Esophagus squamous epithelium (tissue), 5 donors: ENCODE measurements at regions not wholly inside any gene's neighbourhood (a gene's known extent, or its start where the extent isn't known, plus 50 kb on each side); places are given as distances from the start of the nearest gene placed in this dataset.
"Not testable (repeated sequence)": the region's sequence is repeated elsewhere in the genome, so short reads cannot be mapped to it uniquely, and the experiment has no call there.

ENCODE experiments used
- DNase-seq: peaks from one replicate; lab custom pipeline; 2025; lab: John Stamatoyannopoulos, UW
- H3K27ac ChIP-seq, 4 donors: fragments of 200-600 bp; sonication (generic); one replicate each; pipeline ENCODE4 v1.5.1; 2016 to 2019; ENCODE audit warnings: mild to moderate bottlenecking in 1 of 4
- H3K27me3 ChIP-seq, 4 donors: fragments of 200-600 bp; sonication (generic); 1 replicate in 3 of 4; 2 replicates in 1 of 4; pipeline versions ENCODE4 v1.5.1 to v1.6.0; 2017 to 2021; ENCODE audit warnings: antibody characterized with exemption in 1 of 4
- H3K36me3 ChIP-seq, 3 donors: fragments of 200-600 bp; sonication (generic); one replicate each; pipeline ENCODE4 v1.5.1; 2016 to 2019
- H3K4me1 ChIP-seq, 3 donors: fragments of 200-600 bp; sonication (generic); one replicate each; pipeline ENCODE4 v1.5.1; 2017 to 2019
- H3K4me3 ChIP-seq, 4 donors: fragments of 200-600 bp; sonication (generic); 1 replicate in 3 of 4; 2 replicates in 1 of 4; pipeline ENCODE4 v1.5.1; 2016 to 2019; ENCODE audit warnings: mild to moderate bottlenecking in 2 of 4, moderate library complexity in 1 of 4
- H3K9me3 ChIP-seq, 3 donors: fragments of 200-600 bp; sonication (generic); one replicate each; pipeline ENCODE4 v1.5.1; 2016 to 2019
- POLR2A ChIP-seq, 4 donors: fragments of 450-650 bp; IDR thresholded peaks; one replicate each; pipeline ENCODE4 v1.6.1; 2017; ENCODE audit warnings: antibody characterized with exemption in 4 of 4, mild to moderate bottlenecking in 4 of 4, moderate library complexity in 3 of 4
- WGBS, 2 donors: methylation state at CpG; one replicate each; pipeline ENCODE4 v1.1.5; 2018; 5-methylcytosine and 5-hydroxymethylcytosine counted together
- intact Hi-C: fragments of 100-400 bp; cut with DNase I; formaldehyde crosslinking; loops from one replicate; pipeline ENCODE4 v1.15.0; 2022
- TF ChIP-seq, protein P1 (sequence below), 6 experiments: fragments of 450-650 bp in 4 of 6; fragments of 200-600 bp in 2 of 6; sonication (generic) in 2 of 6; IDR thresholded peaks; one replicate each; pipeline ENCODE4 v1.5.1; 2016 to 2019; ENCODE audit warnings: antibody characterized with exemption in 6 of 6, mild to moderate bottlenecking in 4 of 6, moderate library complexity in 4 of 6
- donor health status: DM: yes; HTN: yes; CAD: no.

DNA sequence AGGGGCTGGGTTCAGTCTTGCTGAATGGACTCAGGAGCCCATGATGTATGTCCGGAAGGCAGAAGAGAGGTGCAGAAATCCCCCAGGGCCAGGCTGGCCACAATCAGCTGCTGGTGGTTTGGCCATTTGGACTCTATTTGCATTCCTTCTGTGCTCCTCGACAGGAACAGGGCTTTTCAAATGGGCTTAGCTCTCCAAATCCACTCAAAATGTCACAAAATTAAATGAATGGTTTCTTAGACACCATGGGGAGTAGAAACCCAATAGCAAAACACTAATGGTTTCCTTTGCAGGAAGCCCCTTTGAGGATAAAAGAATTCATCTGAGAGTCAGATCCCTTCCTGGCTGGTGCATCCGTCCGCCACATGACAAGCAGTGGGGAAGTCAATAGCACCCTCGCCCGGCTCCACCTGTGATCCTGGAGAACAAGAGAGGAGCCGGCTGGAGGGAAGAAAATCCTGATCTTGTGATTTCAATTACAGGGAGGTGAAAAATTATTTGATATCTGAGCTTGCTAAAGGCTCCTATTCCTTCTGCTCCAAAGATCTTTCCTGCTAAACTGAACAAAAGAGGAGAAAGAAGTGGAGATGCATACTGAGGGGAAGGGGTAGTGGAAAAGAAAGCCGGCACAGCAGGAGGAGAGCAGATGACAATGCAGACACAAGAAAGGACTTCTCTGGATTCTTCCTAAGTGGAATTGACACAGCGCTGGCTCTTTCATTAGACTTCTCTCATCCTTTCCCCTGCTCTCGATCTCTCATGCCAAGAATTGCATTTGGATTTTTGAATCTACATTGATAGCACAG is 190.7 kb downstream of the C7orf25 start:
- Histone ChIP-seq H3K36me3 (no peaks in the 10 kb centered on the region), H3K27ac (no peak overlapping the region), H3K4me1 (no peaks in the 10 kb centered on the region), H3K9me3 (no peaks in the 10 kb centered on the region), H3K27me3 (no peaks in the 10 kb centered on the region), H3K4me3 (no peak overlapping the region)
- DNase-seq = no peak
- 66 to 92% methylated on average over 9 of the region's 10 CpGs for WGBS, 2 donors
- intact Hi-C loops = no loop called here
- TF ChIP-seq, protein P1, sequence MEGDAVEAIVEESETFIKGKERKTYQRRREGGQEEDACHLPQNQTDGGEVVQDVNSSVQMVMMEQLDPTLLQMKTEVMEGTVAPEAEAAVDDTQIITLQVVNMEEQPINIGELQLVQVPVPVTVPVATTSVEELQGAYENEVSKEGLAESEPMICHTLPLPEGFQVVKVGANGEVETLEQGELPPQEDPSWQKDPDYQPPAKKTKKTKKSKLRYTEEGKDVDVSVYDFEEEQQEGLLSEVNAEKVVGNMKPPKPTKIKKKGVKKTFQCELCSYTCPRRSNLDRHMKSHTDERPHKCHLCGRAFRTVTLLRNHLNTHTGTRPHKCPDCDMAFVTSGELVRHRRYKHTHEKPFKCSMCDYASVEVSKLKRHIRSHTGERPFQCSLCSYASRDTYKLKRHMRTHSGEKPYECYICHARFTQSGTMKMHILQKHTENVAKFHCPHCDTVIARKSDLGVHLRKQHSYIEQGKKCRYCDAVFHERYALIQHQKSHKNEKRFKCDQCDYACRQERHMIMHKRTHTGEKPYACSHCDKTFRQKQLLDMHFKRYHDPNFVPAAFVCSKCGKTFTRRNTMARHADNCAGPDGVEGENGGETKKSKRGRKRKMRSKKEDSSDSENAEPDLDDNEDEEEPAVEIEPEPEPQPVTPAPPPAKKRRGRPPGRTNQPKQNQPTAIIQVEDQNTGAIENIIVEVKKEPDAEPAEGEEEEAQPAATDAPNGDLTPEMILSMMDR (IDR thresholded peaks at IDR 0.05) = no peak
- no peak for TF ChIP-seq POLR2A (IDR thresholded peaks at IDR 0.05)

DNA sequence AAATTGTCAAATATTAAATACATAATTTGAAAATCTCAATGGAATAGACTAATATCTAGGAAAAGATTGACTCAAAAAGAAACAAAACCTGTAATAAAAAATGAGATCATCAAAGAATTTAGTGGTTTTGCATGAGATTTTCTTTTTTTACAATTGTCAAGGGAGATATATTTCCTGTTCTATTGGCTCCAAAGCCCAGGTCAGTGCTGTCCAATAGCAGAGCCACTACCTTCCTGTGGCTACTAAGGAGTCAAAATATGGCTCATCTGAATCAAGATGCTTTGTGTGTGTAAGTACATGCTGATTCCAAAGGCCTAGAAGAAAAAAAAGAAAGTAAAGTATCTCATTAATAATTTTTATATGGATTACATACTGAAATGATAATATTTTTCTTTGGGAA is 191.9 kb downstream of the C7orf25 start:
- Histone ChIP-seq H3K9me3 (no peaks in the 10 kb centered on the region), H3K36me3 (no peaks in the 10 kb centered on the region), H3K27me3 (no peaks in the 10 kb centered on the region), H3K4me3 (no peak overlapping the region), H3K4me1 (no peaks in the 10 kb centered on the region), H3K27ac (no peak overlapping the region)
- DNase-seq = no peak
- intact Hi-C loops = no loop called here
- no peak for TF ChIP-seq POLR2A (IDR thresholded peaks at IDR 0.05)
- TF ChIP-seq, protein P1 (IDR thresholded peaks at IDR 0.05) = no peak

DNA sequence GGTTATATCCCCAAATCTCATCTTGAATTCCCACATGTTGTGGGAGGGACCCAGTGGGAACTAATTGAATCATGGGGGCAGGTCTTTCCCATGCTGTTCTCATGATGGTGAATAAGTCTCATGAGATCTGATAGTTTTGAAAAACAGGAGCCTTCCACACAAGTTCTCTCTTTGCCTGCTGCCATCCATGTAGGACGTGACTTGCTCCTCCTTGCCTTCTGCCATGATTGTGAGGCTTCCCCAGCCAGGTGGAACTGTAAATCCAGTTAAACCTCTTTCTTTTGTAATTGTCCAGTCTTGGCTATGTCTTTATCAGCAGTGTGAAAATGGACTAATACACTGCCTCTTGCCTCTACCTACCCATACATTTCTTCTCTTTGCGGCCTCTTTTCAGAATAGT is 193.4 kb downstream of the C7orf25 start:
- H3K27ac ChIP-seq, intact Hi-C loops, H3K4me1 ChIP-seq, H3K36me3 ChIP-seq, H3K4me3 ChIP-seq, H3K27me3 ChIP-seq, DNase-seq, H3K9me3 ChIP-seq: not testable (repeated sequence)
- WGBS, 2 donors = 79 to 90% methylated on average over 2 of the region's 2 CpGs

DNA sequence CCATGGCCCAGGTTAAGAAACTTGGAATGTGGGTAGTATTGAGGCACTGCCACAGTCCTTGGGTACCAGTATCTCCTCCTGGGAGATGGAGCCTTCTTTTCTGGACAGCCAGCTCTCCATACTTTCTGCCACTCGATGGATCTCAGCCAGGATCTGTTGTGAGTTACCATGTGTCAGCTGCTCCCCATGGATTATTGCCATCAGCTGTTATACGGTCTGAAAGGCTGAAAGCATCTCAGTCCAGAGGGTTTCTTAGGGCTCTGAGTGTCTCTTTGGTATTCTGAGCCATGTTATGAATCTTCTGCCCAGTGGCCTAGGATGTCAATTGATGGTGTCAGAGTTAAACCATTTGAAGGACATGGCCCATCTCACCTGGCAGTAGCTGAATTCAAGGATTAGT is 197.5 kb downstream of the C7orf25 start:
- H3K9me3 ChIP-seq = no peaks in the 10 kb centered on the region
- WGBS, 2 donors = 46 to 79% methylated on average over 2 of the region's 2 CpGs
- H3K36me3 ChIP-seq = no peaks in the 10 kb centered on the region
- intact Hi-C loops = no loop called here
- no peak overlapping the region for H3K4me3 ChIP-seq
- TF ChIP-seq, protein P1 (IDR thresholded peaks at IDR 0.05) = no peak
- no peak for TF ChIP-seq POLR2A (IDR thresholded peaks at IDR 0.05)
- DNase-seq = no peak
- H3K27me3 ChIP-seq = no peaks in the 10 kb centered on the region
- H3K4me1 ChIP-seq = no peaks in the 10 kb centered on the region
- H3K27ac ChIP-seq = no peak overlapping the region

DNA sequence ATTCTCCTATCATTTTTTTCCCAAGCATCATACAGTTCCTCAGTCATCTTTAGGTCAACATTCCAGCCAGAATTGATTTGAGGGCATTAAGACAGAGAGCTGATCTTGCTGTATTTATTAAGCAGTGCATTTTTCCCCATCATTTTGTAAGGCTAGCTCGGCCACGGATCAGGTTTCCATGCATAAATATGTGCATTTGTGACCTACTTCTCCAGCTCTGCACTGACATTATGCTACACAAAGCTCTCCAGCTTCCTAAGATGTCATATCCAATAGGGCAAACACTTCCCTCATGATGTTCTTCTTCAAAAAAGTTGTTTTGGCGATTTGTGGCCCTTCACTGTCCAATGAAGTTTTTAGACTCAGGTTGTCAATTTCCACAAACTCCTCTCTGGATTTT is 202.6 kb downstream of the C7orf25 start:
- Histone ChIP-seq H3K9me3 (no peaks in the 10 kb centered on the region), H3K27ac (no peak overlapping the region), H3K4me3 (no peak overlapping the region), H3K36me3 (no peaks in the 10 kb centered on the region), H3K4me1 (no peaks in the 10 kb centered on the region), H3K27me3 (no peaks in the 10 kb centered on the region)
- no peak for DNase-seq
- no peak for TF ChIP-seq POLR2A (IDR thresholded peaks at IDR 0.05)
- TF ChIP-seq, protein P1 (IDR thresholded peaks at IDR 0.05) = no peak
- intact Hi-C loops = no loop called here
- 82 to 92% methylated on average over 3 of the region's 3 CpGs for WGBS, 2 donors
